Right lobe of liver (tissue), 6 donors: ENCODE measurements at regions not wholly inside any gene's neighbourhood (a gene's known extent, or its start where the extent isn't known, plus 50 kb on each side); places are given as distances from the start of the nearest gene placed in this dataset.
A peak's percentile ranks its signal among the peaks of the same experiment; 100 is the strongest.
"Not testable (repeated sequence)": the region's sequence is repeated elsewhere in the genome, so short reads cannot be mapped to it uniquely, and the experiment has no call there.

Experiments used
- ATAC-seq, 4 donors: fragments of 200-7000 bp; cut with Tn5 transposase; one replicate each; pipeline ENCODE4 v1.9.1; 2020; ENCODE audit warnings: mild to moderate bottlenecking in 4 of 4, moderate library complexity in 4 of 4
- DNase-seq, 3 donors: peaks; one replicate each; pipeline ENCODE4 v3.0.0-alpha.2; 2020
- H3K27ac ChIP-seq, 3 donors: fragments of 200-600 bp; one replicate each; pipeline ENCODE4 v1.8.0; 2022
- H3K27me3 ChIP-seq, 2 donors: fragments of 200-600 bp; one replicate each; pipeline ENCODE4 v1.8.0; 2022
- H3K36me3 ChIP-seq, 4 donors: fragments of 200-600 bp; sonication (generic) in 1 of 4; one replicate each; pipeline versions ENCODE4 v1.5.1 to v1.8.0; 2017 to 2022; ENCODE audit warnings: control low read depth in 1 of 4
- H3K4me1 ChIP-seq, 4 donors: fragments of 200-600 bp; sonication (generic) in 1 of 4; one replicate each; pipeline versions ENCODE4 v1.5.1 to v1.8.0; 2017 to 2022; ENCODE audit warnings: control low read depth in 1 of 4
- H3K4me3 ChIP-seq, 3 donors: fragments of 200-600 bp; one replicate each; pipeline ENCODE4 v1.8.0; 2022
- H3K9me3 ChIP-seq, 4 donors: fragments of 200-600 bp; sonication (generic) in 1 of 4; one replicate each; pipeline versions ENCODE4 v1.5.1 to v1.8.0; 2017 to 2022; ENCODE audit warnings: control low read depth in 1 of 4
- CTCF ChIP-seq, 4 donors: fragments of 200-600 bp in 3 of 4; fragments of 450-650 bp in 1 of 4; IDR thresholded peaks; one replicate each; pipeline versions ENCODE4 v1.5.1 to v1.8.0; 2016 to 2022; ENCODE audit warnings: antibody characterized with exemption in 4 of 4, mild to moderate bottlenecking in 2 of 4
- POLR2A ChIP-seq: fragments of 450-650 bp; IDR thresholded peaks from one replicate; pipeline ENCODE4 v1.6.1; 2017; ENCODE audit warnings: antibody characterized with exemption, mild to moderate bottlenecking
- WGBS: methylation state at CpG from one replicate; pipeline ENCODE4 v1.1.6; 2018; ENCODE audit warnings: low coverage, low lambda C conversion rate; ENCODE audit not compliant: insufficient coverage; ENCODE audit errors: missing lambda C conversion rate; 5-methylcytosine and 5-hydroxymethylcytosine counted together
- intact Hi-C, 2 donors: fragments of 100-400 bp; cut with DNase I; formaldehyde crosslinking; loops; one replicate each; pipeline versions ENCODE4 v1.11.2 to v1.14.1; 2022
- donor health status: DM: no; HTN: yes; CAD: no.
- donor health status: DM: no; HTN: no; CAD: no.
- donor health status: DM: no; HTN: no; CAD: no.
- donor health status: DM: no; HTN: yes; CAD: no.
- donor health status: DM: no; HTN: yes; CAD: no.

- 47% methylated on average over 1 of the region's 1 CpG for WGBS
- H3K36me3 ChIP-seq, result no peaks in the 10 kb centered on the region
- intact Hi-C loops, result no loop called here
These were observed 1081.7 kb upstream of the EDIL3 start for GRCh38 chr5:85466423-85466822.

GRCh38 chr5:85472749-85473148, 1088.1 kb upstream of the EDIL3 start:
- no peak for ATAC-seq

More at GRCh38 chr5:85466423-85466822, 1081.7 kb upstream of the EDIL3 start:
- H3K9me3 ChIP-seq, result no peaks in the 10 kb centered on the region
- TF ChIP-seq CTCF (IDR thresholded peaks at IDR 0.05) (no peak), POLR2A (no peak)
- DNase-seq (no peak), ATAC-seq (no peak)
- H3K4me3 ChIP-seq, result no peak overlapping the region
- no peaks in the 10 kb centered on the region for H3K27me3 ChIP-seq
- H3K27ac ChIP-seq, result no peak overlapping the region
- H3K4me1 ChIP-seq, result peaks cover 0 to 5% (median 0%) of the 10 kb centered on the region in 4 donors

GRCh38 chr5:85475151-85475550, 1090.5 kb upstream of the EDIL3 start:
- H3K9me3 ChIP-seq, H3K4me1 ChIP-seq, H3K27ac ChIP-seq, intact Hi-C loops, H3K4me3 ChIP-seq, ATAC-seq, H3K27me3 ChIP-seq, H3K36me3 ChIP-seq, DNase-seq: not testable (repeated sequence)
- 73% methylated on average over 3 of the region's 4 CpGs for WGBS

More at GRCh38 chr5:85472749-85473148, 1088.1 kb upstream of the EDIL3 start:
- Histone ChIP-seq H3K27me3 (no peaks in the 10 kb centered on the region), H3K4me1 (no peaks in the 10 kb centered on the region), H3K9me3 (no peaks in the 10 kb centered on the region), H3K4me3 (no peak overlapping the region), H3K27ac (no peak overlapping the region), H3K36me3 (no peaks in the 10 kb centered on the region)
- no peak for DNase-seq
- intact Hi-C loops, result no loop called here
- TF ChIP-seq CTCF (IDR thresholded peaks at IDR 0.05), result no peak
- no peak for TF ChIP-seq POLR2A

GRCh38 chr5:85476617-85477016, 1091.9 kb upstream of the EDIL3 start:
- H3K36me3 ChIP-seq, result no peaks in the 10 kb centered on the region
- no peak overlapping the region for H3K4me3 ChIP-seq
- no peak overlapping the region for H3K27ac ChIP-seq
- DNase-seq, result no peak
- peak in 1 of 4 donors; percentile 57 for ATAC-seq
- no peaks in the 10 kb centered on the region for H3K4me1 ChIP-seq
- intact Hi-C loops, result no loop called here
- H3K9me3 ChIP-seq, result no peaks in the 10 kb centered on the region
- no peaks in the 10 kb centered on the region for H3K27me3 ChIP-seq
- TF ChIP-seq POLR2A (no peak), CTCF (IDR thresholded peaks at IDR 0.05) (no peak)

GRCh38 chr5:85479849-85480248, 1095.2 kb upstream of the EDIL3 start:
- no peaks in the 10 kb centered on the region for H3K9me3 ChIP-seq
- TF ChIP-seq POLR2A (no peak), CTCF (IDR thresholded peaks at IDR 0.05) (no peak)
- H3K4me1 ChIP-seq, result no peaks in the 10 kb centered on the region
- 89% methylated on average over 3 of the region's 4 CpGs for WGBS
- H3K27ac ChIP-seq, result no peak overlapping the region
- H3K27me3 ChIP-seq, result no peaks in the 10 kb centered on the region
- intact Hi-C loops, result no loop called here
- DNase-seq (no peak), ATAC-seq (no peak)
- no peaks in the 10 kb centered on the region for H3K36me3 ChIP-seq
- no peak overlapping the region for H3K4me3 ChIP-seq
